ENCODE measurements at regions not wholly inside any gene's neighbourhood (a gene's known extent, or its start where the extent isn't known, plus 50 kb on each side); places are given as distances from the start of the nearest gene placed in this dataset.
"Not testable (repeated sequence)": the region's sequence is repeated elsewhere in the genome, so short reads cannot be mapped to it uniquely, and the experiment has no call there.

DNA sequence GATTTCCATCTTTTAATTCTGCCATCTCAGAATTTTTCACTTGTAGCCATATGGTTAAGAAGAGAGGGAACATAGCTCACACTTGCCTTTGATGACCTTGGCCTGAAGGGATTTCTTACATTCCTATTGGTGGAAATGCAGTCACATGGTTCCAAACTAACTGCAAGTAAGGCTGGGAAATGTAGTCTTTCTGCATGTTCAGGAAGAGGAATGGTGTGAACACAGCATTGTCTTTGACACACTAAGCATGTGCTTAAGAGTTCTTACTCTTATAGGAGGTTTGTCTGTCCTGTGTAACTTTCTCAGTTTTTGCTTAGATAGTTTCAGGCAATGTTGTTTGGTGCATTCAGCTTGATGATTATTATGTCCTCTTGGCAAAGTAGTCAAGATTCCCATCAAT is 119.8 kb upstream of the HMX1 start:
- dilution Hi-C loops (cut with HindIII; ENCODE audit: low sequenced_read_pairs, unreplicated experiment); H3K4ac ChIP-seq (ENCODE audit: low read depth, low read length); in situ Hi-C loops (cut with MboI; ENCODE audit: low sequenced_read_pairs): not testable (repeated sequence)

DNA sequence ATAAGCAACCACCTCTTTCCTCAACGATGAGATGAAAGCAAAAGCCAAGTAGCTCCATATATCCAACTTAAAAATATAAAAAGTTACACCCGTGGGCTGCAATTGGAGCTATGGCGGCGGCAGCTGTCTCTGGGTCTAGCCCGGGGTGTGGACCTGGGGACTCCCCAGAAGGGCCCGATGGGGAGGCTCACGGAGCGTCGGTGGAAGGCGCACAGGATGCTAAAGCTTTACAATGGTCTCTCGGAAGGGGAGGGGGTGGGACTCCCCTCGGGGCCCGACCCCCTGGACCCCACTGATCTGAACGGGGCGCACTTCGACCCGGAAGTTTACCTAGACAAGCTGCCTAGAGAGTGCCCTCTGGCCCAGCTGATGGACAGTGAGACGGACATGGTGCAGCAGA is 118.7 kb upstream of the HMX1 start:
- CTCF ChIA-PET, result interaction anchor here (1.4 kb wide), 1 partner anchor 10 kb away, joined by 3 read pairs; no protein-coding TSS in a partner anchor
- H4K91ac ChIP-seq (ENCODE audit: insufficient read depth, low read depth, low read length); H3K9me1 ChIP-seq (ENCODE audit: insufficient read depth, low read length); H2BK5ac ChIP-seq (ENCODE audit: low read depth, low read length, poor library complexity, severe bottlenecking); POLR2A ChIA-PET (ENCODE audit: unreplicated experiment); ATAC-seq (ENCODE audit: low read depth); H3K4me3 ChIP-seq (ENCODE audit: insufficient read depth, low read depth, low read length); H2AK9ac ChIP-seq (replicated peaks; ENCODE audit: low read depth, low read length, poor library complexity); H3K27ac ChIP-seq (ENCODE audit: insufficient read depth, low read length); H2AFZ ChIP-seq (replicated peaks; ENCODE audit: low read length, poor library complexity); H2BK15ac ChIP-seq (ENCODE audit: low read depth, low read length); H3K4me1 ChIP-seq (ENCODE audit: control insufficient read depth, insufficient read depth, low read length); H4K8ac ChIP-seq (ENCODE audit: low read depth in 2 of 2, low read length in 2 of 2); intact Hi-C loops (cut with micrococcal nuclease); H2BK20ac ChIP-seq (ENCODE audit: low read depth, low read length); H2AK5ac ChIP-seq (ENCODE audit: low read depth, low read length); H3K23ac ChIP-seq (ENCODE audit: low read depth, low read length); H3K4me2 ChIP-seq (ENCODE audit: low read depth, low read length); in situ Hi-C loops (cut with MboI; ENCODE audit: low sequenced_read_pairs); H3K27me3 ChIP-seq (ENCODE audit: control insufficient read depth, insufficient read depth, low read length); BruUV-seq (replicated peaks); H3K56ac ChIP-seq (ENCODE audit: extremely low read depth, insufficient read depth, low read length); H3K9me3 ChIP-seq (ENCODE audit: control insufficient read depth, insufficient read depth, low read length); H3K36me3 ChIP-seq (ENCODE audit: control insufficient read depth, insufficient read depth, low read length); dilution Hi-C loops (cut with HindIII; ENCODE audit: low sequenced_read_pairs, unreplicated experiment); H4K5ac ChIP-seq (ENCODE audit: low read depth, low read length); H3K18ac ChIP-seq (ENCODE audit: low read depth, low read length); H4K20me1 ChIP-seq (ENCODE audit: insufficient read depth, low read length); H3K4ac ChIP-seq (ENCODE audit: low read depth, low read length); H3K9ac ChIP-seq (ENCODE audit: low read depth, low read length); H3K14ac ChIP-seq (replicated peaks; ENCODE audit: low read depth, low read length); DNase-seq; H2BK120ac ChIP-seq (ENCODE audit: low read depth, low read length); H3K79me1 ChIP-seq (ENCODE audit: low read depth in 1 of 2, low read length in 2 of 2): not testable (repeated sequence)
- WGBS, 2 experiments (ENCODE audit: extremely low coverage in 2 of 2, insufficient read length in 1 of 2), result 70% methylated on average over 2 of the region's 18 CpGs; no CpG with 5 or more reads in 1 of the 2 experiments

More for the DNA sequence above, 119.8 kb upstream of the HMX1 start:
- H2BK15ac ChIP-seq (ENCODE audit: low read depth, low read length); H3K9me3 ChIP-seq (ENCODE audit: control insufficient read depth, insufficient read depth, low read length); H3K56ac ChIP-seq (ENCODE audit: extremely low read depth, insufficient read depth, low read length); H3K4me2 ChIP-seq (ENCODE audit: low read depth, low read length); BruUV-seq (replicated peaks); H3K36me3 ChIP-seq (ENCODE audit: control insufficient read depth, insufficient read depth, low read length); H3K79me1 ChIP-seq (ENCODE audit: low read depth in 1 of 2, low read length in 2 of 2); H3K23ac ChIP-seq (ENCODE audit: low read depth, low read length); H4K8ac ChIP-seq (ENCODE audit: low read depth in 2 of 2, low read length in 2 of 2); H3K9me1 ChIP-seq (ENCODE audit: insufficient read depth, low read length); H4K20me1 ChIP-seq (ENCODE audit: insufficient read depth, low read length); POLR2A ChIA-PET (ENCODE audit: unreplicated experiment); H3K9ac ChIP-seq (ENCODE audit: low read depth, low read length); H3K4me3 ChIP-seq (ENCODE audit: insufficient read depth, low read depth, low read length); H2AK9ac ChIP-seq (replicated peaks; ENCODE audit: low read depth, low read length, poor library complexity); ATAC-seq (ENCODE audit: low read depth); H3K4me1 ChIP-seq (ENCODE audit: control insufficient read depth, insufficient read depth, low read length); DNase-seq; H3K27ac ChIP-seq (ENCODE audit: insufficient read depth, low read length); H4K91ac ChIP-seq (ENCODE audit: insufficient read depth, low read depth, low read length); H3K18ac ChIP-seq (ENCODE audit: low read depth, low read length); H3K27me3 ChIP-seq (ENCODE audit: control insufficient read depth, insufficient read depth, low read length); H2BK20ac ChIP-seq (ENCODE audit: low read depth, low read length); H2AK5ac ChIP-seq (ENCODE audit: low read depth, low read length); H4K5ac ChIP-seq (ENCODE audit: low read depth, low read length); H2BK120ac ChIP-seq (ENCODE audit: low read depth, low read length); H2BK5ac ChIP-seq (ENCODE audit: low read depth, low read length, poor library complexity, severe bottlenecking); H3K14ac ChIP-seq (replicated peaks; ENCODE audit: low read depth, low read length); H2AFZ ChIP-seq (replicated peaks; ENCODE audit: low read length, poor library complexity); intact Hi-C loops (cut with micrococcal nuclease): not testable (repeated sequence)
- CTCF ChIA-PET, result interaction anchor here (1.4 kb wide), 1 partner anchor 9 kb away, joined by 3 read pairs; no protein-coding TSS in a partner anchor

Data from IMR-90 (cell line).